ENCODE measurements at regions not wholly inside any gene's neighbourhood (a gene's known extent, or its start where the extent isn't known, plus 50 kb on each side); places are given as distances from the start of the nearest gene placed in this dataset.

- no peak for TF ChIP-seq TCF7L2 (IDR thresholded peaks at IDR 0.05; ENCODE audit: borderline replicate concordance, low read depth, low read length)
- no peak for TF ChIP-seq ZBTB49 (tag by site-specific recombination; IDR thresholded peaks at IDR 0.05; ENCODE audit: low read depth)
Observed at GRCh38 chr15:87648278-87648677, 608.3 kb downstream of the NTRK3 start.
